Limb (tissue), 2 donors: ENCODE measurements at regions not wholly inside any gene's neighbourhood (a gene's known extent, or its start where the extent isn't known, plus 50 kb on each side); places are given as distances from the start of the nearest gene placed in this dataset.

ENCODE experiments used
- DNase-seq, 2 donors: peaks; one replicate each; pipeline ENCODE4 v3.0.0-alpha.2; 2016; ENCODE audit errors: extremely low spot score in 2 of 2

DNA sequence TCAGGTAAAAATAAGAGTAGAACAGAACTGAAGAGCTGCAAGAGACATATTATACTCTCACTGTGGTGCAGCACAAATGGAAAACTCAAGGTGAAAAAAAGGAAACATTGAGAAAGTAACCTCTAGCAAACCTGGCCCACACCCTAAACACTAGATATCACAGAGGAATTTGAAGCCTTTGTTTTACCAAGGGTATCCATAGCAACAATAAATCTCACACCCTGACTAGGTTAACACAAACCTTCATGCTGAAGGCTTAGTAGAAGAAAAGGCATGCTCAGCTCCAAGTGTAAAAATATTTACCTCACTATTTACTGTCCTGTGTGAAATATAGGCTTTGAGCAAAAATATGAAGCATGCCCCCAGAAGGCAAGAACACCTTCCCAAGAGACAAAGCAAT is 61.9 kb upstream of the TAB3 start:
- no peak for DNase-seq

DNA sequence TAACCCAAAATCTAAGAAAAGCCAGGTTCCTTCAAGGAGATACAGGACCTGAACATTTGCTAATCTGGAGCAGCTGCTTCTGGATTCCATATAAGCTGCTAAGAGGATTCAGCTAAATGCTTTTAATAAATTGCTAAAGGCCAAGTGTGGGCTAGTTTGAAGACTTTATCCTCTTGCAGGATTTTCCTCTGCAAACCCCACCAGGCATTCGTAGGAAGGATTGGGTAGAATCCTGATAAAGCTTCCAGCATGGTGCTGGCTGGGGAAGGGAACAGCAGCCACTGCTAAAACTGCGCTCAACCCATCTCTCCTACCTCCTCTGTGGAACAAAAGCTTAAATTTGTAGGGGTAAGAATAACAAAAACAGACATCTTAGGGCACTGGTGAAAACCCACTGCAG is 61.3 kb upstream of the TAB3 start:
- no peak for DNase-seq

DNA sequence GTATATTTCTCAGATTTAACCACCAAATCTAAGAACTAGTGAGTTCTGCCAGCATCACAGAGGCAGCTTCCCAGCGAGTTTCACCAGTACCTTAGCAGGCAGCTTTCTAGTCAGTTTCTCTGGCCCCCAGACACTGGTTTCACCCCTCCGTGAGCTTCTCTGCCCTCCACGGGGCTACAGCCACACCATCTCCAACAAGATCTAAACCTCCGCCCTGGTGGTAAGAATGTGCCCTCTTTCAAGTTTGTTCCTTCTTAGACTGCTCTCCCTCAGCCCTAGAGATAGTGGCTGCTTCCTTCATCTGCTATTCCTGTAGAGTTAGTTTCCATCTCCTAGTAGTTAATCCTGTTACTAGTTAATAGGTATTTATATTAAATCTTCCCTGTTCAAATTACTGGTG is 60.5 kb upstream of the TAB3 start:
- DNase-seq, result no peak

DNA sequence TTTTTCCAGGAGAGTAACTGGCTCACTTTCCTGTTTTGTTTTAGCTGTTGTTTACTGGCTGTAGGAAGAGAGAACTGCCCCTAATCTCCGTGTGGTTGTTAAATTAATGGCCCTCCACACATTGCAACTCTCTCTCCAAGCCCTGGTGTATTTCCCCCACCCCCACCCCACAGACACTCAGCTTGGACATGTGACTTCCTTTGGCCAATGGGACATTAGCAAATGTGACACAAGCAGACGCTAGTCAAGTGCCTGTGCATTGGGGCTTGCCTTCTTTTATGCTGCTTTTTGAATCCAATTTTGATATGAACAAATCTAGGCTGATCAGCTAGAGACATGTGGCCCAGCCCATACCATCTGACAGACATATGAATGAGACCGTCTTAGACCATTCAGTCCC is 59.6 kb upstream of the TAB3 start:
- no peak for DNase-seq

DNA sequence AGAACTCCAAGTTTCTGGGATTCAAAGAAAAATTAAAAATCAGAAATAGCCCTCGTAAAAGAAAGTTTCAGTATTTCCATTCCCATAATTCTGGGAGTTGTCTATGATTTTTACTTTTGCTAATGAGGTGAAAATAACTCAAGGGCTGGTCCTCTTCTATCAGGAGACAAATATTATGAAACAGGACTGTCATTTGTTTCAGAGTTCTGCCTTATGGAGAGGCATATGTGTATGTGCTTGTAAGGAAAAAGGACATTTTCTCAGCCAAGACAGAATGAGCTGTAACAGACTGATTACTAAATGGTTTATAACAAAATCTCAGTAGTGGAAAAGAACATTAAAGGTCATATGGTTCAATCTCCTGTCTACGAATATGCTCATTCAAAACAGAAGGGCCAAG is 59.0 kb upstream of the TAB3 start:
- no peak for DNase-seq

DNA sequence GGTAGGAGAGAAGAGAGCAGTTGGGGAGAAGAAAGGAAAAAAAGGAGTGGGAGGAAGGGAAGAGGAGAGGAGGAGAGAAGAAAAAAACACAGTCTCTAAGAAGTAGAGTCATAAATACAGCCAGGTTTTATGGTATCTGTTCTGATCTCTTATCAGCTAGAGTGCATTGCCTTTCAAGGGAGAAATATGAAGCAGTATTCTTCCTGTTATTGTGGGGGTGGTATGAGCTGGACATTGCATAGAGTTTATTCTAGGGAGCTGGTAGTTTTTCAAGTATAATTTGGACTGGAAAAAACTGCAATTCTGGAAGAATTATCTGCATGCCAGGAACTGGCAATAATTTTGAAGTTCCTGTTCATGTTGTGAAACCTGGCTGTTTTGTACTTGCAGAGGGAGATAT is 54.9 kb upstream of the TAB3 start:
- no peak for DNase-seq

DNA sequence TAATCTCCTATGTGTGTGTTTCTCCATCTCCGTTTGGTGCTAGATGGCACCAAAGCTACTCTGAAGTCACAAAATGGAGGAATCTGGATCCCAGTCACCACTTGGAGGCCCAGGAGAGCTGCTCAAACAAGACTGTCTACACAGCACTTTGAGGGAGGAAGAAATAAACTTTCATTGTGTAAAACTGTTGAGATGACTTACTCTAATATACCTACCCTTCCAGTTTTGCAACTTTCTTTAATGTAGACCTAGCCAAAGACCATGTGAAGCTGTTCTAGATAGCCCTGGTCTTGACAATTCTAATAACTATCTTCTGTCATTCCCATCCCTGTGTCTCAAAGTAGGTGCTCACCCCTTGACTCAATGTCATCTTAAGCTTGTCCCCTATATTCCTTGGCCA is 52.8 kb upstream of the TAB3 start:
- DNase-seq, result no peak

DNA sequence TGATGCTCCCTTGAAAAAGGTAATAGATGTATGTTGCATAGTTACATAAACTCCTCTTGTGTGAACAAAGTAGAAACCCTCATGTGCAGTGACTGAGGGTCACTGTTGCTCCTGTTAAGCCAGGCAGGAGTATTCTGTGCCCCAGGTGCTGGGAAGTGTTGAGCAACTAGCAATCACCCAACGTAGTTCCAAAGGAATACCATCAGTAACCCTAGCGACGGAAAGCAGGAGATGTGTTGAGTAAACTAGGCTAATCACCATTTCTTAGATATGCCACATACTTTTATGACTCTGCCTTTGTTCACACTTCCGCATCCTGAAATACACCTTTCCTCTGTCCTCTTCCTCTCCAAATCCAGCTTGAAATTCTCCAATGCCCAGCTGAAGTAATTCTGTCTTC is 50.9 kb upstream of the TAB3 start:
- no peak for DNase-seq
